ENCODE measurements at regions not wholly inside any gene's neighbourhood (a gene's known extent, or its start where the extent isn't known, plus 50 kb on each side); places are given as distances from the start of the nearest gene placed in this dataset.

DNA sequence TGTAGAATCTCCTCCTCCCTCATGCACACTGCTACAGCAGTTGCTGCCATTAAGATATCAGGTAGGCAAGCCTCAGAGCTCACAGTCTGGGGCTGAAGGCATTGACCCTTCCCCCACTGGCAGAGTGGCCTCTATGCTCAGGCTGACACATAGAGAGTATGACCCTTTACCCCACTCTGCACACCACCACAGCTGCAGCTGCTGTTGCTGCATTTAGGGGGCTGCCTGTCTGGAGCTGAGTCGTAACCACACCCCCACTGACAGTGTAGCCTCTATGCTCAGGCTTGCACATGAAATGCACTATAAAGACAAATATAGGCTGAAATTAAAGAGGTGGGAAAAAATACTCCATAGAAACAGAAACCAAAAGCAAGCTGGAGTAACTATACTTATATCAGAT, 289.3 kb upstream of the PABPC4L start:
- TF ChIP-seq, protein P1, sequence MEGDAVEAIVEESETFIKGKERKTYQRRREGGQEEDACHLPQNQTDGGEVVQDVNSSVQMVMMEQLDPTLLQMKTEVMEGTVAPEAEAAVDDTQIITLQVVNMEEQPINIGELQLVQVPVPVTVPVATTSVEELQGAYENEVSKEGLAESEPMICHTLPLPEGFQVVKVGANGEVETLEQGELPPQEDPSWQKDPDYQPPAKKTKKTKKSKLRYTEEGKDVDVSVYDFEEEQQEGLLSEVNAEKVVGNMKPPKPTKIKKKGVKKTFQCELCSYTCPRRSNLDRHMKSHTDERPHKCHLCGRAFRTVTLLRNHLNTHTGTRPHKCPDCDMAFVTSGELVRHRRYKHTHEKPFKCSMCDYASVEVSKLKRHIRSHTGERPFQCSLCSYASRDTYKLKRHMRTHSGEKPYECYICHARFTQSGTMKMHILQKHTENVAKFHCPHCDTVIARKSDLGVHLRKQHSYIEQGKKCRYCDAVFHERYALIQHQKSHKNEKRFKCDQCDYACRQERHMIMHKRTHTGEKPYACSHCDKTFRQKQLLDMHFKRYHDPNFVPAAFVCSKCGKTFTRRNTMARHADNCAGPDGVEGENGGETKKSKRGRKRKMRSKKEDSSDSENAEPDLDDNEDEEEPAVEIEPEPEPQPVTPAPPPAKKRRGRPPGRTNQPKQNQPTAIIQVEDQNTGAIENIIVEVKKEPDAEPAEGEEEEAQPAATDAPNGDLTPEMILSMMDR (IDR thresholded peaks at IDR 0.05) = no peak
- TF ChIP-seq POLR2A (IDR thresholded peaks at IDR 0.05) = no peak

All from thyroid gland (tissue), 4 donors.